ENCODE measurements at regions not wholly inside any gene's neighbourhood (a gene's known extent, or its start where the extent isn't known, plus 50 kb on each side); places are given as distances from the start of the nearest gene placed in this dataset.

DNA sequence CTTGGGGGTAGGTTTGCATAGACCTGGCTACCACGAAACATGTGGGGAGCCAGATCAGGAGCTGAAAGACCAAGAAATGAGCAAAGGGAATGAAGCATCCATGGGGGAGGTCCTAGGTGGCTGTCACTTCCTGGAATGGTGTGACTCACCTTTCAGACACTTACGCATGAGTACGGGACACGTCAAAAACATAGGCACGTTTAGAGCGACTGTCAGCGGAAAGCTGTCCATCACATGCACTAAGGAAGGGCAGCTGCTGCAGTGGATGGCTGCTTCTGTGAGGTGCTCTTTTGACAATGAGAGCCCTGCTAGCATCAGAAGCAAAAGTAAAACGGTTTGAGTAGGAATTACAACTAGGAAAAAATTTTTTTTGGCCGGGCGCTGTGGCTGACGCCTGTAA is 244.6 kb upstream of the CCDC54 start:
- no peak for TF ChIP-seq SPI1 (IDR thresholded peaks at IDR 0.05; ENCODE audit: low read depth, low read length)
- no peak for TF ChIP-seq PAX5 (IDR thresholded peaks at IDR 0.05; ENCODE audit: insufficient read depth, low read length, severe bottlenecking)
- TF ChIP-seq POLR2AphosphoS5 (IDR thresholded peaks at IDR 0.05; ENCODE audit: low read depth, low read length) = no peak
- TF ChIP-seq POLR2A (IDR thresholded peaks at IDR 0.05; ENCODE audit: low read depth, low read length) = no peak
- no peak for TF ChIP-seq POU2F2 (IDR thresholded peaks at IDR 0.05; ENCODE audit: low read depth, low read length)
- no peak for TF ChIP-seq TAF1 (IDR thresholded peaks at IDR 0.05; ENCODE audit: low read depth, low read length)
- FAIRE-seq = no peak
- no peak for DNase-seq (ENCODE audit: insufficient read length, low spot score)

DNA sequence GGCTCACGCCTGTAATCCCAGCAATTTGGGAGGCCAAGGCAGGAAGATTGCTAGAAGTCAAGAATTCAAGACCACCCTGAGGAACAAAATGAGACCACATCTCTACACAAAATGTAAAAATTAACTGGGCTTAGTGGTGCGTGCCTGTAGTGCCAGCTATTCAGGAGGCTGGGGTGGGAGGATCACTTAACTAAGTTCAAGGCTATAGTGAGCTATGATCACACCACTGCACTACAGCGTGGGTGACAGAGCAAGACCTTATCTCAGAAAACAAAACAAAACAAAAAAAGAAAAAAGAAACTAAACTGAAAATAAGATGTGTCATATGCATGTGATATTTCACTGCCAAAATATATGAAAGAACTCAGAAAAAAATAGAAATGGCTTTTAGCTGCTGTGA is 243.3 kb upstream of the CCDC54 start:
- no peak for FAIRE-seq
- TF ChIP-seq PAX5 (IDR thresholded peaks at IDR 0.05; ENCODE audit: insufficient read depth, low read length, severe bottlenecking) (no peak), TAF1 (IDR thresholded peaks at IDR 0.05; ENCODE audit: low read depth, low read length) (no peak), POLR2A (IDR thresholded peaks at IDR 0.05; ENCODE audit: low read depth, low read length) (no peak), POLR2AphosphoS5 (IDR thresholded peaks at IDR 0.05; ENCODE audit: low read depth, low read length) (no peak), POU2F2 (IDR thresholded peaks at IDR 0.05; ENCODE audit: low read depth, low read length) (no peak), SPI1 (IDR thresholded peaks at IDR 0.05; ENCODE audit: low read depth, low read length) (no peak)
- no peak for DNase-seq (ENCODE audit: insufficient read length, low spot score)

DNA sequence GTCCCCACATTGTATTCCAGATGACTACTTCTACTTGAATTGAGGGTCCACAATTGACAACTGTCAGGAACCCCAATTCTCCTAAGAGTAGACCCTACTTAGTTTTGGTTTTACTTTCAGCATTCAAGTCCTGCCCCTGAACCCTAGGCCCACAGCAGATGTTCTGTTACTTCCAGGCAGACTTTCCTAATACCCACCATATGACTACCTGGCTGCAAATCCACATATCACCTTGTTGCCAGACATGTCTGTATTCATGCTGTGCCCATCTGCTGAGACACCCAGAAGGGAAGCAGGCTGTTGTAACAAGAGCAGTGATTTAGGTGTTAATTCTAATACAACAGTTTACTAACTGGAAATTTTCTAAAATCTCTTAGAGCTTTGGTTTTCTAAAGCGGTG is 235.1 kb upstream of the CCDC54 start:
- FAIRE-seq = no peak

GRCh38 chr3:107142786-107143575 is 234.3 kb upstream of the CCDC54 start:
- no peak for TF ChIP-seq POLR2AphosphoS5 (IDR thresholded peaks at IDR 0.05; ENCODE audit: low read depth, low read length)
- TF ChIP-seq POU2F2 (IDR thresholded peaks at IDR 0.05; ENCODE audit: low read depth, low read length) = no peak
- TF ChIP-seq PAX5 (IDR thresholded peaks at IDR 0.05; ENCODE audit: insufficient read depth, low read length, severe bottlenecking) = no peak
- no peak for TF ChIP-seq POLR2A (IDR thresholded peaks at IDR 0.05; ENCODE audit: low read depth, low read length)
- no peak for TF ChIP-seq SPI1 (IDR thresholded peaks at IDR 0.05; ENCODE audit: low read depth, low read length)
- TF ChIP-seq TAF1 (IDR thresholded peaks at IDR 0.05; ENCODE audit: low read depth, low read length) = no peak
- DNase-seq (ENCODE audit: insufficient read length, low spot score) (no peak), FAIRE-seq (no peak)

More for the DNA sequence above, 235.1 kb upstream of the CCDC54 start:
- no peak for DNase-seq (ENCODE audit: insufficient read length, low spot score)
- TF ChIP-seq TAF1 (IDR thresholded peaks at IDR 0.05; ENCODE audit: low read depth, low read length) (no peak), PAX5 (IDR thresholded peaks at IDR 0.05; ENCODE audit: insufficient read depth, low read length, severe bottlenecking) (no peak), SPI1 (IDR thresholded peaks at IDR 0.05; ENCODE audit: low read depth, low read length) (no peak), POLR2AphosphoS5 (IDR thresholded peaks at IDR 0.05; ENCODE audit: low read depth, low read length) (no peak), POLR2A (IDR thresholded peaks at IDR 0.05; ENCODE audit: low read depth, low read length) (no peak), POU2F2 (IDR thresholded peaks at IDR 0.05; ENCODE audit: low read depth, low read length) (no peak)

- FAIRE-seq = no peak
- no peak for DNase-seq (ENCODE audit: insufficient read length, low spot score)
- TF ChIP-seq SPI1 (IDR thresholded peaks at IDR 0.05; ENCODE audit: low read depth, low read length) (no peak), TAF1 (IDR thresholded peaks at IDR 0.05; ENCODE audit: low read depth, low read length) (no peak), POU2F2 (IDR thresholded peaks at IDR 0.05; ENCODE audit: low read depth, low read length) (no peak), POLR2AphosphoS5 (IDR thresholded peaks at IDR 0.05; ENCODE audit: low read depth, low read length) (no peak), POLR2A (IDR thresholded peaks at IDR 0.05; ENCODE audit: low read depth, low read length) (no peak), PAX5 (IDR thresholded peaks at IDR 0.05; ENCODE audit: insufficient read depth, low read length, severe bottlenecking) (no peak)
These were observed 226.6 kb upstream of the CCDC54 start for GRCh38 chr3:107150675-107151074.

DNA sequence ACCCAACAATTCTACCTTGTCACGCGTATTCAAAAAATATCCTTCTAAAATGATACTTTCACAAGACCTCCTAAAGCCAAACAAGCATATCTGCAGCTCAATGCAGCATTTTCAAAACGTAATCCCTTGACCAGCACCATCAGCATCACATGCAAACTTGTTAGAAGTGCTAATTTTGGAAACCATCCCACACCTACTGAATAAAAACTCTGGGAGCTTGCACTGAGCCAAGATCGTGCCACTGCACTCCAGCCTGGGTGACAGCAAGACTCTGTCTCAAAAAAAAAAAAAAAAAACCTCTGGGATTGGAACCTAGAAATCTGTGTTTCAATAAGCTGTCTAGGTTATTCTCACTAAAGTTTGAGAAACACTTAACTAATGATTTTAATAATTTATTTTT is 223.3 kb upstream of the CCDC54 start:
- FAIRE-seq (no peak), DNase-seq (ENCODE audit: insufficient read length, low spot score) (no peak)
- TF ChIP-seq POU2F2 (IDR thresholded peaks at IDR 0.05; ENCODE audit: low read depth, low read length) = no peak
- TF ChIP-seq POLR2AphosphoS5 (IDR thresholded peaks at IDR 0.05; ENCODE audit: low read depth, low read length) = no peak
- no peak for TF ChIP-seq TAF1 (IDR thresholded peaks at IDR 0.05; ENCODE audit: low read depth, low read length)
- no peak for TF ChIP-seq SPI1 (IDR thresholded peaks at IDR 0.05; ENCODE audit: low read depth, low read length)
- no peak for TF ChIP-seq POLR2A (IDR thresholded peaks at IDR 0.05; ENCODE audit: low read depth, low read length)
- TF ChIP-seq PAX5 (IDR thresholded peaks at IDR 0.05; ENCODE audit: insufficient read depth, low read length, severe bottlenecking) = no peak

DNA sequence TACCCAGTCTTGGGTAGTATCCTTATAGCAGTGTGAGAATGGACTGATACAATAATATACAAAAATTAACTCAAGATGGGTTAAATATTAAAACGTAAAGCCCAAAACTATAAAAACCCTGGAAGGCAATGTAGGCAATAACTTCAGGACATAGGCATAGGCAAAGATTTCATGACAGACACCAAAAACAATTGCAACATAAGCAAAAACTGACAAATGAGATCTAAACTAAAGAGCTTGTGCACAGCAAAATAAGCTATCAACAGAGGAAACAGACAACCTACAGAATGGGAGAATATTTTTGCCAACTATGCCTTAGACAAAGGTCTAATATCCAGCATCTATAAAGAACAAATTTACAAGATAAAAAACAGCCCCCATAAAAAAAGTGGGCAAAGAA is 204.8 kb upstream of the CCDC54 start:
- TF ChIP-seq TAF1 (IDR thresholded peaks at IDR 0.05; ENCODE audit: low read depth, low read length) (no peak), POLR2A (IDR thresholded peaks at IDR 0.05; ENCODE audit: low read depth, low read length) (no peak), POU2F2 (IDR thresholded peaks at IDR 0.05; ENCODE audit: low read depth, low read length) (no peak), PAX5 (IDR thresholded peaks at IDR 0.05; ENCODE audit: insufficient read depth, low read length, severe bottlenecking) (no peak), POLR2AphosphoS5 (IDR thresholded peaks at IDR 0.05; ENCODE audit: low read depth, low read length) (no peak), SPI1 (IDR thresholded peaks at IDR 0.05; ENCODE audit: low read depth, low read length) (no peak)
- no peak for DNase-seq (ENCODE audit: insufficient read length, low spot score)
- FAIRE-seq = no peak

DNA sequence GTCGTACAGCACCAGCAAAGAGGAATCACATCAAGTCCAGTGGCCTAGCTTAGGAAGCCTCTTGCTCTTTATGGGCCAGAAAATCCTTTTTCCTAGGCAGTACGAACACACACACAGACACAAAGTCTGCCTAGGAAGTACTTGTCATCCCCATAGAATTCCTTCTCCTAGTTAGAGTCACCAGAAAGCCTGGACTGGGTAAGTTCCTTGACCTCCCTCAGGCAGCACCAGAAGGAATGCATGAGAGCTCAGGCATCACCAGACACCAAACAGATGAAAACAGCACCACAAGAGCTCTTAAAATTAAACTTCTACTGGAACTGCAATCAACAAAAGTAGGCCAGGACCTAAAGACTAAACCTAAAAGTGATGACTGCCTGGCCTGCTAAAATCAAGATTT is 192.9 kb upstream of the CCDC54 start:
- no peak for TF ChIP-seq POU2F2 (IDR thresholded peaks at IDR 0.05; ENCODE audit: low read depth, low read length)
- TF ChIP-seq SPI1 (IDR thresholded peaks at IDR 0.05; ENCODE audit: low read depth, low read length) = no peak
- TF ChIP-seq TAF1 (IDR thresholded peaks at IDR 0.05; ENCODE audit: low read depth, low read length) = no peak
- TF ChIP-seq PAX5 (IDR thresholded peaks at IDR 0.05; ENCODE audit: insufficient read depth, low read length, severe bottlenecking) = no peak
- no peak for TF ChIP-seq POLR2A (IDR thresholded peaks at IDR 0.05; ENCODE audit: low read depth, low read length)
- no peak for TF ChIP-seq POLR2AphosphoS5 (IDR thresholded peaks at IDR 0.05; ENCODE audit: low read depth, low read length)
- DNase-seq (ENCODE audit: insufficient read length, low spot score) = no peak
- FAIRE-seq = no peak

DNA sequence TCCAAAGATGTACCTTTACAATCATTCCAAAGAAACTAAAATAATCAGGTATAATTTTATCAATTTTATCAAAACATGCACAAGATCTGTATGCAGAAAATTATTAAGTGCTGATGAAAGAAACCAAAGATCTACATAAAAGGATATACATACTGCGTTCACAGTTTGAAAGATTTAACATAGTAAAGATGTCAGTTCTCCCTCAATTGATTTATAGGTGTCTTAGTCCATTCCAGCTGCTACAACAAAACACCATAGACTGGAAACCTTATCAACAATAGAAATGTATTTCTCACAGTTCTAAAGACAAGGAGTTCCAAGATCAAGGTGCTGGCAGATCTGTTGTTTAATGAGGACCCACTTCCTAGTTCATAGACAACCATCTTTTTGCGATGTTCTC is 189.0 kb upstream of the CCDC54 start:
- DNase-seq (ENCODE audit: insufficient read length, low spot score) (no peak), FAIRE-seq (no peak)
- TF ChIP-seq TAF1 (IDR thresholded peaks at IDR 0.05; ENCODE audit: low read depth, low read length) (no peak), SPI1 (IDR thresholded peaks at IDR 0.05; ENCODE audit: low read depth, low read length) (no peak), POU2F2 (IDR thresholded peaks at IDR 0.05; ENCODE audit: low read depth, low read length) (no peak), POLR2A (IDR thresholded peaks at IDR 0.05; ENCODE audit: low read depth, low read length) (no peak)

Measured in GM12891 (cell line).